Astrocyte (in vitro differentiated cells and primary cell): ENCODE measurements at regions not wholly inside any gene's neighbourhood (a gene's known extent, or its start where the extent isn't known, plus 50 kb on each side); places are given as distances from the start of the nearest gene placed in this dataset.

Experiments
- DNase-seq: peaks from one replicate; pipeline ENCODE4 v3.0.0-alpha.2; 2010; ENCODE audit warnings: low read depth
- FAIRE-seq: peaks from 2 replicates; lab custom pipeline; 2011; peaks lifted over from hg19 to GRCh38; lab: Jason Lieb, UNC
- H2AFZ ChIP-seq: 2 replicates; pipeline ENCODE4 v1.6.0; 2012; ENCODE audit warnings: low read depth, low read length, inconsistent platforms
- H3K27ac ChIP-seq: 2 replicates; pipeline ENCODE4 v1.5.1; 2011; ENCODE audit warnings: low read depth, low read length, inconsistent platforms
- H3K27me3 ChIP-seq: 2 replicates; pipeline ENCODE4 v1.6.0; 2011; ENCODE audit warnings: low read length, inconsistent platforms; ENCODE audit not compliant: insufficient read depth
- H3K36me3 ChIP-seq: 2 replicates; pipeline ENCODE4 v1.5.1; 2011; ENCODE audit warnings: low read length, inconsistent platforms; ENCODE audit not compliant: insufficient read depth
- H3K4me1 ChIP-seq: 2 replicates; pipeline ENCODE4 v1.5.1; 2011; ENCODE audit warnings: low read length, inconsistent platforms; ENCODE audit not compliant: insufficient read depth
- H3K4me2 ChIP-seq: 2 replicates; pipeline ENCODE4 v1.6.0; 2012; ENCODE audit warnings: low read length, inconsistent platforms
- H3K4me3 ChIP-seq: 2 replicates; pipeline ENCODE4 v1.5.1; 2011; ENCODE audit warnings: low read depth, mild to moderate bottlenecking, low read length, inconsistent platforms; ENCODE audit not compliant: insufficient read depth
- H3K79me2 ChIP-seq: 2 replicates; pipeline ENCODE4 v1.6.0; 2012; ENCODE audit warnings: mild to moderate bottlenecking, low read length, inconsistent platforms; ENCODE audit not compliant: insufficient read depth
- H3K9ac ChIP-seq: 2 replicates; pipeline ENCODE4 v1.6.0; 2012; ENCODE audit warnings: mild to moderate bottlenecking, low read length, inconsistent platforms
- H3K9me3 ChIP-seq: 2 replicates; pipeline ENCODE4 v1.5.1; 2012; ENCODE audit warnings: low read depth, mild to moderate bottlenecking, low read length, inconsistent platforms; ENCODE audit not compliant: insufficient read depth
- H4K20me1 ChIP-seq: 2 replicates; pipeline ENCODE4 v1.6.0; 2012; ENCODE audit warnings: low read length, inconsistent platforms; ENCODE audit not compliant: insufficient read depth
- H3K27ac Mint-ChIP-seq: one replicate; pipeline ENCODE4 v1.8.0; 2021; ENCODE audit warnings: mild to moderate bottlenecking, mixed read lengths; ENCODE audit not compliant: unreplicated experiment
- H3K27me3 Mint-ChIP-seq: one replicate; pipeline ENCODE4 v1.8.0; 2021; ENCODE audit warnings: low read depth, mixed read lengths; ENCODE audit not compliant: unreplicated experiment
- H3K36me3 Mint-ChIP-seq: one replicate; pipeline ENCODE4 v1.8.0; 2021; ENCODE audit warnings: low read depth, mixed read lengths; ENCODE audit not compliant: unreplicated experiment
- H3K4me1 Mint-ChIP-seq: one replicate; pipeline ENCODE4 v1.8.0; 2021; ENCODE audit warnings: low read depth, mixed read lengths; ENCODE audit not compliant: unreplicated experiment
- H3K4me3 Mint-ChIP-seq: one replicate; pipeline ENCODE4 v1.8.0; 2021; ENCODE audit warnings: mild to moderate bottlenecking, moderate library complexity, mixed read lengths; ENCODE audit not compliant: unreplicated experiment
- H3K9me3 Mint-ChIP-seq: one replicate; pipeline ENCODE4 v1.8.0; 2021; ENCODE audit warnings: mild to moderate bottlenecking, mixed read lengths; ENCODE audit not compliant: unreplicated experiment
- CTCF ChIP-seq: IDR thresholded peaks from 2 replicates; pipeline ENCODE4 v1.5.1; 2011; ENCODE audit warnings: low read depth, mild to moderate bottlenecking, inconsistent platforms, low read length, moderate library complexity; ENCODE audit not compliant: insufficient read depth
- EZH2 ChIP-seq: IDR thresholded peaks from 2 replicates; pipeline ENCODE4 v1.6.1; 2012; ENCODE audit warnings: mild to moderate bottlenecking, low read length, inconsistent platforms; ENCODE audit not compliant: insufficient read depth

GRCh38 chr2:57510704-57511103 is 535.9 kb upstream of the VRK2 start:
- Histone ChIP-seq H3K36me3 (no peaks in the 10 kb centered on the region), H3K79me2 (no peaks in the 10 kb centered on the region), H3K9me3 (no peaks in the 10 kb centered on the region), H3K4me1 (no peaks in the 10 kb centered on the region), H3K4me2 (no peak overlapping the region), H2AFZ (no peak overlapping the region), H3K9ac (no peak overlapping the region), H3K27me3 (no peaks in the 10 kb centered on the region), H3K27ac (no peak overlapping the region), H4K20me1 (no peaks in the 10 kb centered on the region), H3K4me3 (no peak overlapping the region)
- DNase-seq (no peak), FAIRE-seq (no peak)
- no peak for TF ChIP-seq CTCF
- no peak for TF ChIP-seq EZH2
- H3K9me3 Mint-ChIP-seq, result no peaks in the 10 kb centered on the region
- H3K27ac Mint-ChIP-seq, result no peak overlapping the region
- no peaks in the 10 kb centered on the region for H3K27me3 Mint-ChIP-seq
- H3K4me3 Mint-ChIP-seq, result no peak overlapping the region
- H3K4me1 Mint-ChIP-seq, result no peaks in the 10 kb centered on the region
- H3K36me3 Mint-ChIP-seq, result no peaks in the 10 kb centered on the region

- no peaks in the 10 kb centered on the region for H4K20me1 ChIP-seq
- no peak overlapping the region for H3K4me2 ChIP-seq
- TF ChIP-seq CTCF (no peak), EZH2 (no peak)
- H3K36me3 Mint-ChIP-seq, result no peaks in the 10 kb centered on the region
- DNase-seq (no peak), FAIRE-seq (no peak)
- no peak overlapping the region for H2AFZ ChIP-seq
- no peak overlapping the region for H3K27ac Mint-ChIP-seq
- no peaks in the 10 kb centered on the region for H3K36me3 ChIP-seq
- H3K9ac ChIP-seq, result no peak overlapping the region
- H3K4me3 ChIP-seq, result no peak overlapping the region
- no peaks in the 10 kb centered on the region for H3K27me3 ChIP-seq
- no peaks in the 10 kb centered on the region for H3K4me1 Mint-ChIP-seq
- H3K4me3 Mint-ChIP-seq, result no peak overlapping the region
- H3K27me3 Mint-ChIP-seq, result no peaks in the 10 kb centered on the region
- no peaks in the 10 kb centered on the region for H3K4me1 ChIP-seq
- H3K9me3 ChIP-seq, result no peaks in the 10 kb centered on the region
- no peaks in the 10 kb centered on the region for H3K9me3 Mint-ChIP-seq
- no peaks in the 10 kb centered on the region for H3K79me2 ChIP-seq
- no peak overlapping the region for H3K27ac ChIP-seq
Measured at GRCh38 chr2:57515366-57515765, 531.2 kb upstream of the VRK2 start.

- FAIRE-seq (peak; percentile 92), DNase-seq (peak; percentile 29)
- H3K4me1 Mint-ChIP-seq, result no peaks in the 10 kb centered on the region
- no peaks in the 10 kb centered on the region for H3K36me3 Mint-ChIP-seq
- no peaks in the 10 kb centered on the region for H3K79me2 ChIP-seq
- no peaks in the 10 kb centered on the region for H3K27me3 Mint-ChIP-seq
- H3K27me3 ChIP-seq, result no peaks in the 10 kb centered on the region
- no peak overlapping the region for H3K4me2 ChIP-seq
- no peak overlapping the region for H3K27ac ChIP-seq
- H3K4me3 Mint-ChIP-seq, result no peak overlapping the region
- no peaks in the 10 kb centered on the region for H3K9me3 Mint-ChIP-seq
- no peaks in the 10 kb centered on the region for H3K9me3 ChIP-seq
- H3K4me3 ChIP-seq, result no peak overlapping the region
- H3K9ac ChIP-seq, result no peak overlapping the region
- H3K36me3 ChIP-seq, result no peaks in the 10 kb centered on the region
- no peaks in the 10 kb centered on the region for H3K4me1 ChIP-seq
- peak overlapping the region; percentile 68 for H3K27ac Mint-ChIP-seq
- H2AFZ ChIP-seq, result no peak overlapping the region
- peak; percentile 54 for TF ChIP-seq CTCF
- no peak for TF ChIP-seq EZH2
- H4K20me1 ChIP-seq, result no peaks in the 10 kb centered on the region
Measured at GRCh38 chr2:57516698-57517340, 529.8 kb upstream of the VRK2 start.
